ENCODE measurements at regions not wholly inside any gene's neighbourhood (a gene's known extent, or its start where the extent isn't known, plus 50 kb on each side); places are given as distances from the start of the nearest gene placed in this dataset.
"Not testable (repeated sequence)": the region's sequence is repeated elsewhere in the genome, so short reads cannot be mapped to it uniquely, and the experiment has no call there.

- TF ChIP-seq JUN (IDR thresholded peaks at IDR 0.05) (no peak), ZFP36 (IDR thresholded peaks at IDR 0.05; ENCODE audit: borderline replicate concordance, partially characterized antibody) (no peak), MAFK (IDR thresholded peaks at IDR 0.05; ENCODE audit: partially characterized antibody) (no peak), TFCP2L1 (CRISPR knock-in tag; IDR thresholded peaks at IDR 0.05) (no peak), BHLHE40 (IDR thresholded peaks at IDR 0.05; ENCODE audit: low read depth, low read length) (no peak), CHD2 (IDR thresholded peaks at IDR 0.05; ENCODE audit: low read length, partially characterized antibody) (no peak), HOXA7 (CRISPR knock-in tag; IDR thresholded peaks at IDR 0.05) (no peak), PHF8 (IDR thresholded peaks at IDR 0.05; ENCODE audit: borderline replicate concordance, low read depth) (no peak), EHF (CRISPR knock-in tag; IDR thresholded peaks at IDR 0.05) (no peak), RCOR1 (IDR thresholded peaks at IDR 0.05; ENCODE audit: low read depth, low read length) (no peak), EP300 (IDR thresholded peaks at IDR 0.05) (no peak)
- Histone ChIP-seq H3K4me1 (no peaks in the 10 kb centered on the region), H3K4me2 (no peak overlapping the region), H3K4me3 (no peak overlapping the region), H3K27ac (no peak overlapping the region), H3K9me3 (no peaks in the 10 kb centered on the region)
- ChIA-PET POLR2A (no interaction called here), CTCF (no interaction called here)
- WGBS (ENCODE audit: missing lambda C conversion rate), result no CpG with 5 or more reads among the region's 1 CpG
- no peak for ATAC-seq
- no peak for DNase-seq (ENCODE audit: low read depth in 1 of 2, low spot score in 1 of 2)
- FAIRE-seq, result no peak
Observed at GRCh38 chr4:184335520-184335919, 117.8 kb upstream of the ENPP6 start.

- H3K4me1 ChIP-seq; DNase-seq (ENCODE audit: low read depth in 1 of 2, low spot score in 1 of 2); H3K9me3 ChIP-seq; ATAC-seq; POLR2A ChIA-PET; H3K27ac ChIP-seq; FAIRE-seq; H3K4me3 ChIP-seq; H3K4me2 ChIP-seq; CTCF ChIA-PET: not testable (repeated sequence)
- 92% methylated on average over 14 of the region's 14 CpGs for WGBS (ENCODE audit: missing lambda C conversion rate)
Observed at GRCh38 chr4:184333446-184333845, 115.8 kb upstream of the ENPP6 start.

- H3K4me1 ChIP-seq, result no peaks in the 10 kb centered on the region
- H3K4me3 ChIP-seq, result no peak overlapping the region
- TF ChIP-seq PHF8 (IDR thresholded peaks at IDR 0.05; ENCODE audit: borderline replicate concordance, low read depth), result no peak
- TF ChIP-seq KDM5A (IDR thresholded peaks at IDR 0.05), result no peak
- TF ChIP-seq HOXA7 (CRISPR knock-in tag; IDR thresholded peaks at IDR 0.05), result no peak
- TF ChIP-seq POLR2A (IDR thresholded peaks at IDR 0.05; ENCODE audit: low read length), result no peak
- no peak for TF ChIP-seq E2F6 (IDR thresholded peaks at IDR 0.05; ENCODE audit: borderline replicate concordance, low read depth)
- TF ChIP-seq SREBF2 (IDR thresholded peaks at IDR 0.05), result no peak
- no peak for TF ChIP-seq ZNF302 (CRISPR knock-in tag; IDR thresholded peaks at IDR 0.05)
- no peak for TF ChIP-seq HOXB5 (CRISPR knock-in tag; IDR thresholded peaks at IDR 0.05)
- ChIA-PET POLR2A (interaction anchor here (0.7 kb wide), 1 partner anchor 141 kb away, joined by 3 read pairs; no protein-coding TSS in a partner anchor), CTCF (interaction anchor here (0.8 to 1.0 kb wide), 2 partner anchors 17 to 31 kb away, joined by 3 to 7 read pairs; no protein-coding TSS in a partner anchor)
- H3K9me3 ChIP-seq, result no peaks in the 10 kb centered on the region
- ATAC-seq (no peak), FAIRE-seq (no peak), DNase-seq (ENCODE audit: low read depth in 1 of 2, low spot score in 1 of 2) (no peak)
- WGBS (ENCODE audit: missing lambda C conversion rate), result 50% methylated on average over 7 of the region's 7 CpGs
- no peak overlapping the region for H3K27ac ChIP-seq
- H3K4me2 ChIP-seq, result no peak overlapping the region
Observed at GRCh38 chr4:184331268-184331995, 113.8 kb upstream of the ENPP6 start.

GRCh38 chr4:184330517-184331094, 112.9 kb upstream of the ENPP6 start:
- FAIRE-seq; H3K9me3 ChIP-seq; H3K4me2 ChIP-seq; H3K4me3 ChIP-seq; ATAC-seq; H3K27ac ChIP-seq; POLR2A ChIA-PET; H3K4me1 ChIP-seq; DNase-seq (ENCODE audit: low read depth in 1 of 2, low spot score in 1 of 2): not testable (repeated sequence)
- 78% methylated on average over 5 of the region's 5 CpGs for WGBS (ENCODE audit: missing lambda C conversion rate)
- CTCF ChIA-PET, result interaction anchor here (0.8 to 1.0 kb wide), 2 partner anchors 17 to 32 kb away, joined by 3 to 7 read pairs; no protein-coding TSS in a partner anchor

All from A549 (cell line).